H9 (cell line): ENCODE measurements at regions not wholly inside any gene's neighbourhood (a gene's known extent, or its start where the extent isn't known, plus 50 kb on each side); places are given as distances from the start of the nearest gene placed in this dataset.

Source experiments
- DNase-seq: peaks from one replicate; pipeline ENCODE4 v3.0.0-alpha.2; 2017
- H2AFZ ChIP-seq: one replicate; pipeline ENCODE4 v1.6.1; 2013; ENCODE audit warnings: mild to moderate bottlenecking, low read length, control low read depth, moderate library complexity
- H2AK5ac ChIP-seq: 2 replicates; pipeline ENCODE4 v1.6.1; 2013; ENCODE audit warnings: low read length, control low read depth, mixed read lengths; ENCODE audit not compliant: insufficient read length
- H2BK120ac ChIP-seq: one replicate; pipeline ENCODE4 v1.6.1; 2013; ENCODE audit warnings: low read depth, mild to moderate bottlenecking, low read length, control low read depth, inconsistent platforms; ENCODE audit not compliant: poor library complexity, severe bottlenecking
- H2BK12ac ChIP-seq: 2 replicates; pipeline ENCODE4 v1.6.1; 2013; ENCODE audit warnings: low read length, control low read depth, mixed read lengths, low read depth; ENCODE audit not compliant: insufficient read length
- H2BK15ac ChIP-seq: 2 replicates; pipeline ENCODE4 v1.6.1; 2013; ENCODE audit warnings: low read depth, low read length, control low read depth
- H2BK20ac ChIP-seq: one replicate; pipeline ENCODE4 v1.6.1; 2013; ENCODE audit warnings: low read depth, mild to moderate bottlenecking, low read length, control low read depth, inconsistent platforms; ENCODE audit not compliant: poor library complexity, severe bottlenecking
- H2BK5ac ChIP-seq: 2 replicates; pipeline ENCODE4 v1.6.1; 2013; ENCODE audit warnings: low read length, control low read depth, mixed read lengths; ENCODE audit not compliant: insufficient read length
- H3K14ac ChIP-seq: 2 replicates; pipeline ENCODE4 v1.6.1; 2013; ENCODE audit warnings: low read length, control low read depth; ENCODE audit not compliant: insufficient read depth
- H3K18ac ChIP-seq: 2 replicates; pipeline ENCODE4 v1.6.1; 2013; ENCODE audit warnings: low read depth, mild to moderate bottlenecking, mixed read lengths, low read length, control low read depth; ENCODE audit not compliant: insufficient read length
- H3K23ac ChIP-seq: 2 replicates; pipeline ENCODE4 v1.6.1; 2013; ENCODE audit warnings: low read length, control low read depth, mixed read lengths, low read depth; ENCODE audit not compliant: insufficient read length
- H3K23me2 ChIP-seq: 2 replicates; pipeline ENCODE4 v1.6.1; 2013; ENCODE audit warnings: low read depth, mild to moderate bottlenecking, mixed read lengths, low read length, control low read depth; ENCODE audit not compliant: insufficient read length, poor library complexity, severe bottlenecking
- H3K27ac ChIP-seq: 2 replicates; pipeline ENCODE4 v1.5.1; 2013; ENCODE audit warnings: low read length, control low read depth, mixed read lengths, low read depth; ENCODE audit not compliant: insufficient read length
- H3K27me3 ChIP-seq: 2 replicates; pipeline ENCODE4 v1.6.1; 2013; ENCODE audit warnings: low read length, control low read depth, inconsistent platforms; ENCODE audit not compliant: insufficient read depth
- H3K4ac ChIP-seq: 2 replicates; pipeline ENCODE4 v1.6.1; 2013; ENCODE audit warnings: low read depth, mild to moderate bottlenecking, control low read depth, inconsistent platforms, low read length, moderate library complexity
- H3K4me1 ChIP-seq: 2 replicates; pipeline ENCODE4 v1.6.1; 2013; ENCODE audit warnings: low read length, control low read depth, inconsistent platforms; ENCODE audit not compliant: insufficient read depth
- H3K4me2 ChIP-seq: 2 replicates; pipeline ENCODE4 v1.6.1; 2013; ENCODE audit warnings: low read length, control low read depth, mixed read lengths; ENCODE audit not compliant: insufficient read length, insufficient read depth
- H3K56ac ChIP-seq: 2 replicates; pipeline ENCODE4 v1.6.1; 2013; ENCODE audit warnings: low read depth, mild to moderate bottlenecking, mixed read lengths, low read length, control low read depth; ENCODE audit not compliant: insufficient read length
- H3K79me1 ChIP-seq: 2 replicates; pipeline ENCODE4 v1.6.1; 2013; ENCODE audit warnings: low read depth, mild to moderate bottlenecking, moderate library complexity, low read length, control low read depth, inconsistent platforms; ENCODE audit not compliant: insufficient read depth, poor library complexity, severe bottlenecking
- H3K79me2 ChIP-seq: 2 replicates; pipeline ENCODE4 v1.6.1; 2013; ENCODE audit warnings: low read length, control low read depth, inconsistent platforms; ENCODE audit not compliant: insufficient read depth
- H3K9ac ChIP-seq: 2 replicates; pipeline ENCODE4 v1.6.1; 2013; ENCODE audit warnings: low read length, control low read depth, mixed read lengths; ENCODE audit not compliant: insufficient read length; ENCODE audit errors: extremely low read depth
- H3K9me3 ChIP-seq: one replicate; pipeline ENCODE4 v1.6.1; 2013; ENCODE audit warnings: low read depth, low read length, inconsistent platforms; ENCODE audit not compliant: control insufficient read depth
- H3T11ph ChIP-seq: one replicate; pipeline ENCODE4 v1.6.1; 2013; ENCODE audit warnings: mild to moderate bottlenecking, low read length, control low read depth, inconsistent platforms
- H4K20me1 ChIP-seq: one replicate; pipeline ENCODE4 v1.6.1; 2013; ENCODE audit not compliant: control insufficient read depth, insufficient read length, insufficient read depth
- H4K5ac ChIP-seq: 2 replicates; pipeline ENCODE4 v1.6.1; 2013; ENCODE audit warnings: low read depth, mild to moderate bottlenecking, mixed read lengths, low read length, control low read depth; ENCODE audit not compliant: insufficient read length
- H4K8ac ChIP-seq: replicated peaks from 2 replicates; pipeline ENCODE4 v1.6.1; 2013; ENCODE audit warnings: low read length, control low read depth, mixed read lengths, low read depth; ENCODE audit not compliant: insufficient read length
- H4K91ac ChIP-seq: 2 replicates; pipeline ENCODE4 v1.6.1; 2013; ENCODE audit warnings: low read depth, mild to moderate bottlenecking, moderate library complexity, mixed read lengths, low read length, control low read depth; ENCODE audit not compliant: insufficient read length
- H3K27ac Mint-ChIP-seq, 3 experiments: 2 replicates in 2 of 3; 3 replicates in 1 of 3; pipeline ENCODE4 v1.8.0; 2020 to 2021; ENCODE audit warnings: mixed read lengths in 3 of 3, mild to moderate bottlenecking in 1 of 3, moderate library complexity in 1 of 3
- H3K27me3 Mint-ChIP-seq: 2 replicates; pipeline ENCODE4 v1.8.0; 2021; ENCODE audit warnings: low read depth, mild to moderate bottlenecking, moderate library complexity, mixed read lengths
- H3K36me3 Mint-ChIP-seq, 3 experiments: 2 replicates in 2 of 3; 3 replicates in 1 of 3; pipeline ENCODE4 v1.8.0; 2020 to 2021; ENCODE audit warnings: low read depth in 3 of 3, mixed read lengths in 3 of 3; ENCODE audit not compliant: insufficient read depth in 1 of 3
- H3K4me1 Mint-ChIP-seq, 2 experiments: 2 replicates each; pipeline ENCODE4 v1.8.0; 2020; ENCODE audit warnings: mixed read lengths in 2 of 2
- H3K4me3 Mint-ChIP-seq, 2 experiments: 2 replicates in 1 of 2; 3 replicates in 1 of 2; pipeline ENCODE4 v1.8.0; 2020 to 2021; ENCODE audit warnings: mild to moderate bottlenecking in 2 of 2, mixed read lengths in 2 of 2, moderate library complexity in 1 of 2
- H3K9me3 Mint-ChIP-seq, 2 experiments: 2 replicates in 1 of 2; 3 replicates in 1 of 2; pipeline ENCODE4 v1.8.0; 2020; ENCODE audit warnings: mild to moderate bottlenecking in 2 of 2, mixed read lengths in 2 of 2, moderate library complexity in 1 of 2
- CTCF ChIP-seq: fragments of 200-600 bp; sonication (generic); conservative IDR thresholded peaks from 3 replicates; pipeline ENCODE4 v1.8.0; 2021; ENCODE audit warnings: antibody characterized with exemption, mild to moderate bottlenecking
- WGBS: extraction: QIAGEN DNeasy Blood & Tissue Kit; methylation state at CpG from one replicate; pipeline ENCODE4 v1.1.7; 2013; ENCODE audit warnings: missing lambda C conversion rate, low lambda C conversion rate, mixed read lengths; ENCODE audit not compliant: insufficient read length; ENCODE audit errors: extremely low coverage; 5-methylcytosine and 5-hydroxymethylcytosine counted together

- no peak overlapping the region for H4K5ac ChIP-seq
- no peaks in the 10 kb centered on the region for H3K79me2 ChIP-seq
- H4K91ac ChIP-seq = no peak overlapping the region
- no peak overlapping the region for H3K56ac ChIP-seq
- H3K4me1 ChIP-seq = no peaks in the 10 kb centered on the region
- no peak for TF ChIP-seq CTCF
- H3K9ac ChIP-seq = no peak overlapping the region
- no peak for DNase-seq
- H3K79me1 ChIP-seq = no peaks in the 10 kb centered on the region
- no peak overlapping the region for H2BK20ac ChIP-seq
- H3K23me2 ChIP-seq = no peaks in the 10 kb centered on the region
- H3K27ac ChIP-seq = no peak overlapping the region
- H2AK5ac ChIP-seq = no peak overlapping the region
- H2BK5ac ChIP-seq = no peak overlapping the region
- H3K23ac ChIP-seq = no peak overlapping the region
- no peak overlapping the region for H3K14ac ChIP-seq
- peaks cover 0 to 43% of the 10 kb centered on the region in 2 experiments; a peak in 3 of 5 replicates for H3K9me3 Mint-ChIP-seq
- WGBS = no CpG with 5 or more reads among the region's 1 CpG
- H3K36me3 Mint-ChIP-seq = no peaks in the 10 kb centered on the region; a peak in 2 of 7 replicates
- H3K4me1 Mint-ChIP-seq = peaks cover 3% of the 10 kb centered on the region in 2 experiments; a peak in 3 of 4 replicates
- no peak overlapping the region for H4K8ac ChIP-seq
- no peak overlapping the region for H3K18ac ChIP-seq
- no peak overlapping the region for H2BK15ac ChIP-seq
- H3K27me3 ChIP-seq = no peaks in the 10 kb centered on the region
- H3K27ac Mint-ChIP-seq = peak overlapping the region in 1 of 3 experiments; percentile 1; a peak in 1 of 7 replicates
- H3K4ac ChIP-seq = no peak overlapping the region
- H3K9me3 ChIP-seq = peaks cover 25% of the 10 kb centered on the region
- no peak overlapping the region for H2AFZ ChIP-seq
- H2BK12ac ChIP-seq = no peak overlapping the region
- no peak overlapping the region for H3T11ph ChIP-seq
- no peak overlapping the region for H2BK120ac ChIP-seq
- H3K27me3 Mint-ChIP-seq = no peaks in the 10 kb centered on the region; the same call in 1 of the 2 replicates
- H3K4me3 Mint-ChIP-seq = no peak overlapping the region
- no peaks in the 10 kb centered on the region for H4K20me1 ChIP-seq
- H3K4me2 ChIP-seq = no peak overlapping the region
These were observed 86.7 kb upstream of the WDR44 start for GRCh38 chrX:118259213-118259612.
